Fibroblast of peridontal ligament (primary cell): ENCODE measurements at regions not wholly inside any gene's neighbourhood (a gene's known extent, or its start where the extent isn't known, plus 50 kb on each side); places are given as distances from the start of the nearest gene placed in this dataset.

ENCODE experiments used
- DNase-seq: peaks from one replicate; pipeline ENCODE4 v3.0.0-alpha.2; 2010; ENCODE audit errors: extremely low read depth

GRCh38 chr1:93815366-93816110, 63.5 kb downstream of the DNTTIP2 start:
- peak; percentile 19 for DNase-seq

DNA sequence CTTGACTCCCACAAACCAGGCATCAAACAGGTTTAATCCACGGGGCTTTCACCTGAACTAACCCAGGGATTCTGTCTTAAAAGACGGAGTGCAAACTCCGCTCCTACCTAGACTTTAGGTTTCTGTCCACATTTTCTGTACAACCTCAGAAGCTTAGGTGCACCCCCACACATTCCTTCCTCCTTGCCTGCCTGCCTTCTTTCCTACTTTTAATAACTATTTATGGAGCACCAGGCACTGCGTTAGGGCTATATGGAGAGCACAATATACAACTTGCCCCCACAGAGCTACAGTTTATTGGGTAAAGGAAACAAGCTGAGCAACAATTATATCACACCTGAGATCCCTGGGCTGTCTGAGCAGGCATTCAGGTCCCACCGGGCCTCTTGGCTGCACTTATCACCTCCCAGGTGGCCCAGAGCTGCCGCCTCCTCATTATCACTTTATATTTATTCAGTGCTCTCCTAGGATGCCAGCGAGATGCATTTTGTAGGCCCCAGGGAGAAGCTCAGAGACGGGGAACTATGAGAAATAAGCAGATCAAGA, 64.1 kb downstream of the DNTTIP2 start:
- no peak for DNase-seq

DNA sequence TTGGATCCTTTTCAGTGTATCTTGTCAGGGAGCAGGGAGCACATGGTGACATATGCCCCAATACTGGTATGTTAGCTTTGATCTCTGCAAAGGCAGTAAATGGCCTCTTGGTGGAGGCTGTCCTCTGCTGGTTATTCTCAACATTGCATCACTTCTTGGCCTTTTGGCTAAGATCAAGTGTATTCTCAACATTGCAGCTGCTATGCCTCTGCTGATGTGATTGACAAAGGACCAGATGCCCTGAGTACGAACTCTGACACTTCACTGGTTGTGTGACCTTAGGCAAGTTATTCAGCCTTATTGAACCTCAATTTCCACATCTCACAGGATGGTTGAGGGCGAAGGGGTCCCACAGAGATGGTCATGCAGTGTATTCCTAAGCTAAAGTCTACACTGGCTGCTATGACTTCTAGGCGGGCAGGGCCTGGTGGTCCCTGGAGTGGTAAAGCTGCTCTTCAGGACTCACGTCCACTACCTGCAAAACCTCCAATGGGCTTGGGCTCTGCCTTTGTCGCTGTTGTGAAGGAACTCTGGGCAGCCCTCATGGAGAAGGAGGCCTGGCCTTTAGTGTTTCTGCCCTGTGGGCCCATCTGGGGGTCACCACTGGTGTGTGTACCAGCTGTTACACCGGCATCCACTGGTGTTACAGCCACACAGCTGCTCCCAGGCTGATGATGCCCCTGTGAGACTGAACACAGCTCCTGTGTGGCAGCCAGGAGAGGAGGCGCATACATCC, 64.8 kb downstream of the DNTTIP2 start:
- peak; percentile 91 for DNase-seq

GRCh38 chr1:93813076-93813475, 65.9 kb downstream of the DNTTIP2 start:
- peak; percentile 22 for DNase-seq

- no peak for DNase-seq
Measured at GRCh38 chr1:93811326-93812065, 67.5 kb downstream of the DNTTIP2 start.

DNA sequence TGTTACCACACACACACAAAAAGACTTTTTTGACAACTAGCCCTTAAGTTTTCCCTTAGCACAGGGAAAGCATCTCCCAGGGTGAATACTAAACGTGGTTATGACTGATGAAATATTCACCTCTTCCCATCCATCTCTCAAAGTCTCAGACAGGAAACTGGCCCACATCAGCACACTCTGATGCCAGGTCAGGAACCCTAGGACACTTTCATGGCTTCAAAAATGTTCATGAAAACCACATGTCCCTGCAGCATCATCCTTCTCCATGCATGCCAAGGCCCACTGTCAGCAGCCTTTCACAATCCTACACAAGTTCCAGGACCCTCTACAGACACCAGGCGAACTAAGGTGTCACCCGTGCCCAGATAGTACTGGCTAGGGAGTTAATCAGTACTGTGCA, 68.7 kb downstream of the DNTTIP2 start:
- no peak for DNase-seq

DNA sequence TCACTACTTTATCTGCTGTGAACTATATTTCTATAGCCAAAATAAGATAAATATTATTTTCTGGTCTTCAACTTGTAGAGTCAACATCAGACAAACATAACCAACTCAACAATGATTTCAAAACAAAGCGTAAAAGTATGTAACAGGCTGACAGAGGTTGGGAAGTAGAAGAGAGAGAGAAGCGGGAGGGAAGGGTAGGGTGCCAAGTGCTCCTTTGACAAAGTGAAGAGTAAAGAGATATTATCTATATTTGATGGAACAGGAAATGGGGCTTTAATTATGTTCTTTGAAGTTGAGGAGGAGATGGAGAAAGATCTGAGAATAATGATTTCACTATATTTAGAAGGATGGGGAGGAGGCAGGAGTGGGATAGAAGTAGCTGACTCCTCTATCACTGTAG, 70.1 kb downstream of the DNTTIP2 start:
- no peak for DNase-seq

DNA sequence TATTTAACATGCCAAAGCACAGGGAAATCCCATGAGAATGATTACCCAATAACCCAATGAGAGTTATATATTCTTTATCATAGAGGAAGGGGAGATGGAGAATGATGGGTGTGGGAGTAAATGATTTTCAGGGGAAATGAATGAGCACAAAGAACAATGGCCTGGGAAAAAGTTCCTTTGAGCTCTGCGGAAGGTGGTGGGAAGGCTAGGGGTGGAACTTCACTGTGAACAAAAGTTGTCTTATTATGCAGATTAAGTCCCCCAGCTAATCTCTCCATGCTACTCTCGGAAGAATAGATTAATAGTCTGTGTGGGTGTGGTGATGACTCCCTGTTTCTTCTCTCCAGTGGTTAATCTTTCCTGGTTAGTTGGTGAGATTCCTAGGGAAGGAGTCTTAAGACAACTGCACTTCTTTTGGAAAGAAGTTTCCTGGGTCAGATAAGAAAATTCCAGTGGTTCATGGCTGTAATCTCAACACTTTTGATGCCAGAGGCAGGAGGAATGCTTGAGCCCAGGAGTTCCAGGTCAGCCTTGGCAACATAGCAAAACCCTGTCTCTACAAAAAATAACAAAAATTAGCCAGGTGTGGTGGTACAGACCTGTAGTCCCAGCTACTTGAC, 71.6 kb downstream of the DNTTIP2 start:
- DNase-seq = no peak

DNA sequence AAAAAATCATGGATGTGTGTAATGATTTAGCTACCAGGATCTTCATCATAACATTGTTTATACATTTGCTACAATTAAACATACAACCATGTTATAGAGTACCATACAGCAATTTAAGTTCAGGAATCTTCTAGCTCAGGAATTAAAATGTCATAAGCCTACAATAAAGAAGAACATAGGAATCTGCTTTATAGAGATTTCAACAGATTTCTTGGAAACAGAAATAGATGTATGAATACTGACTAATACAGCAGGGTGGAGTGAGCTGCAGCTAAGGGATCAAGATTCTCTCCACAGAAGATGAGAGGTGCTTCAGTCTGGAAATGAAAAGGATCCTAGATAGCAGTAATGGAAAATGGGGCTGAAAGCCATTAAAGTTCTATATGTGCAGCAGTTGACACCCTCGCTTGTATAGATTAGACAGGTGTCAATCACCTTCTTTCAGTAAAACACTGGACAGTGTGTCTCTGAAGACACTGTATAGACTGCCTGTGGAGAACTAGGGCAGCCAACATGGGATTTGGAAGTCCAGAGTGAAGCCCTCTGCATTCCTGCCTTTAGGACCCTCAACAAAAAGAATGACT, 73.9 kb downstream of the DNTTIP2 start:
- DNase-seq = peak; percentile 53

DNA sequence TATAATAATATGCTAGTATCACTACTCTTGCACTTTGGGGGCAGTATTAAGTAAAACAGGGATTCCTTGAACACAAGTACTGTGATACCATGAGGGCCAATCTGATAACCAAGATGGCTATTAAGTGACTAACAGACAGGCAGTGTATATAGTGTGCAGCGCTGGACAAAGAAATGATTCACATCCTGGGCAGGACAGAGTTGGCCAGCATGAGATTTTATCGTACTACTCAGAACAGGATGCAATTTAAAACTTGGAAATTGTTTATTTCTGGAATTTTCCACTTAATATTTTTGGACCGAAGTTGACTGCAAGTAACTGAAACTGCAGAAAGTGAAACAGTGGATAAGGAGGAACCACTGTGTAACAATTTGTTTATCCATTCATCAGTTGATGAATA, 74.6 kb downstream of the DNTTIP2 start:
- peak; percentile 88 for DNase-seq

DNA sequence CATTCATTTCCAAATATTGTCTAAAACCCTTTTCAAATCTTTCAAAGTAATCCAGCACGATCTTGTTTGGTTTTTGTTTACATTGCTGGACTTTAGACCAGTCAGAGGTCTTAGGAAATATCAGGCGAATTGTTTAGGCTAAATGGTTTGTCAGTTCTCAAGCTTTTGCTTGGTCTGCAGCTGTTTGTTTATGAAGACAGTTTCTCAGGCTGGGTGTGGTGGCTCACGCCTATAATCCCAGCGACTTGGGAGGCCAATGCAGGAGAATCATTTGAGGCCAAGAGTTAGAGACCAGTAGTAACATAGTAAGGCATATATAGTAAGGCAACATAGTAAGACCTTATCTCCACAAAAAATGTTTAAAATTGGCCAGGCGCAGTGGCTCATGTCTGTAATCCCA, 77.5 kb downstream of the DNTTIP2 start:
- peak; percentile 38 for DNase-seq

GRCh38 chr1:93800856-93801255, 78.2 kb downstream of the DNTTIP2 start:
- DNase-seq = no peak

GRCh38 chr1:93798291-93798690, 80.7 kb downstream of the DNTTIP2 start:
- DNase-seq = peak; percentile 90

DNA sequence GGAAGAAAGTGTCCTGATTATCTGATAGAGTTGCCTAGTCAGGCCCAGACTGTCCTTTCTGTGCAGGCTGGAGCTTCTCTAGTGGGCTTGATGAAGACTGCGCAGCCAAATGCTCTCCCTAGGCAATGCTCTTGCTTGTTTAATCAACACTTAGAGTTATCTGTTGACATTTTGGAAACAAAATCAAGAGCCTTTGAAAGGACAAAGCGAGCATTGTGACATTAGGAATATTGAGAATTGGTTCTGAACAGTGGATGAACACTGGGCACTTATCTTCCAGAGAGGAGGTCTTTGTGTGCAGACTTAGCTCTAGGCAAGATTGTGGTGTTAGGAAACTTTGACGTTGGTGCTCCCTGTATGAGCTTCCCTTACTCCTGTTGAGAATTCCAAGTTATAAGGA, 94.5 kb downstream of the DNTTIP2 start:
- DNase-seq = no peak

GRCh38 chr1:93783876-93784275, 95.1 kb downstream of the DNTTIP2 start:
- DNase-seq = no peak

DNA sequence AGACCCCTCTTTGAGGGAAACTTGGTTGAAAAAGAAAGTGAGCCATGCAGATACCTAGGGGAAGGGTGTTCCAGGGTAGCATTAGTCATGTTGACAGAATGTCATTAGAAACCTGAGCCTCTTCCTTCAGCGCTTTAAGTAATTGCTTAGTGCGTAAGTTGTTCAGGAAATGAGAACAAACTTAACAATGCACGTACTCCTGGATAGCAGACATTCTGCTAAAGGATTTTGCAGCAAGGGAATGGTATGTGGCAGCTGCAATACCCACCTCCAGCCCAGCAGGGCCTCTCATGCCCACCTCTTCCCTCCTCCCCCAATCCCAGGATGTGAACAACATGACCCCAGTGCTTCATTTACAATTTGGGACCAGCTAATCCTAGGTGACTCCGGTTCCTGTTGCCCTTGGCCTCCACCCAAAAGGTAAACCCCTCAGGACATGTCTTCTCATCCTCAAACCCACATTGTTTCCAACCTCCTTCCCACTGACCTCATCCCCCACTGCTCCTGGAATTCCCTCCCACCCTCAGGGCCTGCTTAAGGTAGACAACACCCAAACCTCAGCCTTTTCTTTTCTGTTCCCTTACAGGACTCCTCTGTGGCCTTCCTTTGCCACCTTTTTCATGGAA, 98.0 kb upstream of the BCAR3 start:
- DNase-seq = peak; percentile 24

DNA sequence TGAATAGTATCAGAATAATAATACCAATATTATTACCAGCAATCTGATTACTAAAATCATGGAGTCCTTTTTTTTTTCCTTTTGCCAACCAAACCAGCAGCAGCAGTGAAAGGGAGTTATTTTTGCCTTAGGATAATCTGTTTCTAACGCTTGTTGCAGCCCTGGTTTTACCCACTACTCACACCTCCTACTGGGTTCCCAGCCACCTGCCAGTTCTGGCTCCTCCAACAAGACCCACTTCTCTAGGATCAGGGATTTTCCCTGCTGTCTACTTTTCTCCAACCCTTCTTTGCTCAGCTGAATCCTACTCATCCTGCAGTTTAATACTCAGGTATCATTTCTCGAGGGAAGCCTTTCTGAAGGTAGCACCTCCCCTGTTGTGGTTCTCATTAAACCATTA, 96.8 kb upstream of the BCAR3 start:
- no peak for DNase-seq

DNA sequence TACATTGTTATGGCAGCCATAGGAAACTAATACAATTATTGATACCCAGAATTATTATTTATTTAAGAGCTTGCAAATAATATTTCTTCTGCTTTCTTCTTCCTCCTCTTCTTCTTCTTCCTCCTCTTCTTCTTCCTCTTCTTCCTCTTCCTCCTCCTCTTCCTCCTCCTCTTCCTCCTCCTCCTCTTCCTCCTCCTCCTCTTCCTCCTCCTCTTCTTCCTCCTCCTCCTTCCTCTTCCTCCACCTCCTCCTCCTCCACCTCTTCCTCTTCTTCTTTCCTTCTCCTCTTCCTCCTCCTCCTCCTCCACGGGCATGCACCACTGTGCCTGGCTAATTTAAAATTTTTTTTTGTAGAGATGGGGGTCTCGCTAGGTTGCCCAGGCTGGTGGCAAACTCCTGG, 95.6 kb upstream of the BCAR3 start:
- DNase-seq = no peak

DNA sequence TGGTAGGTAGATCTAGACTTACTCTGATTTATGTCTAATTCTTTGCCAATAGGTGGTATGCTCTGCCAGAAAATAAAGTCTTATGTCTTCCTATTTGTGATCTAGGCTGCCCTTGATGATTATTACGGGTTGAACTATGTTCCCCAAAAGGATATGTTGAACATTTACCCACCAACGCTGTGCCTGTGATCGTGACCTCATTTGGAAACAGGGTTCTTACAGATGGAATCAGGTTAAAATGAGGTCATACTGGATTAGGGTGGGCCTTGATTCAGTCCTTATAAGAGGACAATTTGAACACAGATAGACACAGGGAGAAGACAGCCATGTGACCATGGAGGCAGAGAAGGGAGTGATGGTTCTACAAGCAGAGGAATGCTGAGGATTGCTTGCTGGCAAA, 95.1 kb upstream of the BCAR3 start:
- DNase-seq = no peak

- DNase-seq = no peak
Measured at GRCh38 chr1:93775224-93775623, 93.6 kb upstream of the BCAR3 start.

DNA sequence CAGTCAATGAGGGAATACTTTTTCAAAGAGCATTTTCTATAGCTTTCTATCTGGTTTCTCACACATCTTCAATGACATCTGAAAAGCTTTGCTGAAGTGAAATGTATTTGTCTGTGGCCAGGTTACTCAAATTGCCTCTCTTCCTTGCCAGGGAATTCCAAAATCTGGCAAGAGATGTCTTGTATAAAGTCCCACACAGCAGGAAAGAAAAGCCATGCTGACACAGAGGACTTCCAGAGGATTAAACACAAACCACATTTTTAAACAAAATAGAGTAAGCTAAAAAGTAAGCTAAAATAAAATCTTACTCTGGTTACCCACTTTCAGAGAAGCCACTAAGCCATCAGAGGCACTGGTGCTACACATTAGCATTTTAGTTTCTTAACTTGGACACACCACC, 93.1 kb upstream of the BCAR3 start:
- DNase-seq = peak; percentile 76
